Peyer's patch (tissue), 4 donors: ENCODE measurements at regions not wholly inside any gene's neighbourhood (a gene's known extent, or its start where the extent isn't known, plus 50 kb on each side); places are given as distances from the start of the nearest gene placed in this dataset.

Experiments
- DNase-seq, 3 donors: peaks; one replicate each; pipeline ENCODE4 v3.0.0-alpha.2; 2017 to 2019
- H3K27ac ChIP-seq, 4 donors: fragments of 200-600 bp; sonication (generic); one replicate each; pipeline ENCODE4 v1.5.1; 2016 to 2019
- H3K27me3 ChIP-seq, 2 donors: fragments of 200-600 bp; sonication (generic); one replicate each; pipeline ENCODE4 v1.5.1; 2019
- H3K36me3 ChIP-seq, 3 donors: fragments of 200-600 bp; sonication (generic); one replicate each; pipeline ENCODE4 v1.5.1; 2016 to 2019
- H3K4me1 ChIP-seq, 4 donors: fragments of 200-600 bp; sonication (generic); one replicate each; pipeline ENCODE4 v1.5.1; 2016 to 2019
- H3K4me3 ChIP-seq, 4 donors: fragments of 200-600 bp; sonication (generic); 1 replicate in 3 of 4; 2 replicates in 1 of 4; pipeline ENCODE4 v1.5.1; 2016 to 2019; ENCODE audit warnings: mild to moderate bottlenecking in 1 of 4
- H3K9me3 ChIP-seq, 4 donors: fragments of 200-600 bp; sonication (generic); one replicate each; pipeline ENCODE4 v1.5.1; 2016 to 2019; ENCODE audit warnings: mild to moderate bottlenecking in 1 of 4
- CTCF ChIP-seq, 6 experiments: fragments of 450-650 bp in 4 of 6; fragments of 200-600 bp in 2 of 6; sonication (generic) in 1 of 6; IDR thresholded peaks; one replicate each; pipeline ENCODE4 v1.5.1; 2017 to 2019; ENCODE audit warnings: antibody characterized with exemption in 6 of 6, mild to moderate bottlenecking in 3 of 6, moderate library complexity in 1 of 6
- POLR2A ChIP-seq, 2 donors: fragments of 450-650 bp; IDR thresholded peaks; one replicate each; pipeline ENCODE4 v1.5.1; 2017; ENCODE audit warnings: antibody characterized with exemption in 2 of 2, mild to moderate bottlenecking in 2 of 2, moderate library complexity in 2 of 2

- DNase-seq = no peak
- TF ChIP-seq POLR2A (IDR thresholded peaks at IDR 0.05) (no peak), CTCF (IDR thresholded peaks at IDR 0.05) (no peak)
- no peaks in the 10 kb centered on the region for H3K4me1 ChIP-seq
Measured at GRCh38 chr19:31432201-31432810, 83.1 kb upstream of the TSHZ3 start.

GRCh38 chr19:31436121-31436776 lies 87.0 kb upstream of the TSHZ3 start:
- DNase-seq = no peak
- TF ChIP-seq POLR2A (IDR thresholded peaks at IDR 0.05) = no peak
- TF ChIP-seq CTCF (IDR thresholded peaks at IDR 0.05) = no peak
- Histone ChIP-seq H3K4me3 (no peak overlapping the region), H3K36me3 (no peaks in the 10 kb centered on the region), H3K4me1 (no peaks in the 10 kb centered on the region), H3K27me3 (no peaks in the 10 kb centered on the region), H3K27ac (no peak overlapping the region), H3K9me3 (no peaks in the 10 kb centered on the region)

More at GRCh38 chr19:31432201-31432810, 83.1 kb upstream of the TSHZ3 start:
- H3K9me3 ChIP-seq = no peaks in the 10 kb centered on the region
- no peak overlapping the region for H3K4me3 ChIP-seq
- H3K27me3 ChIP-seq = no peaks in the 10 kb centered on the region
- no peak overlapping the region for H3K27ac ChIP-seq
- H3K36me3 ChIP-seq = no peaks in the 10 kb centered on the region

GRCh38 chr19:31438401-31439269 lies 89.4 kb upstream of the TSHZ3 start:
- H3K4me1 ChIP-seq = no peaks in the 10 kb centered on the region
- H3K9me3 ChIP-seq = no peaks in the 10 kb centered on the region
- TF ChIP-seq CTCF (IDR thresholded peaks at IDR 0.05) (no peak), POLR2A (IDR thresholded peaks at IDR 0.05) (no peak)
- H3K36me3 ChIP-seq = no peaks in the 10 kb centered on the region
- no peak for DNase-seq
- no peak overlapping the region for H3K4me3 ChIP-seq
- no peaks in the 10 kb centered on the region for H3K27me3 ChIP-seq
- no peak overlapping the region for H3K27ac ChIP-seq

- Histone ChIP-seq H3K27ac (no peak overlapping the region), H3K9me3 (no peaks in the 10 kb centered on the region), H3K4me3 (no peak overlapping the region), H3K36me3 (no peaks in the 10 kb centered on the region), H3K27me3 (no peaks in the 10 kb centered on the region), H3K4me1 (no peaks in the 10 kb centered on the region)
- TF ChIP-seq POLR2A (IDR thresholded peaks at IDR 0.05) = no peak
- no peak for TF ChIP-seq CTCF (IDR thresholded peaks at IDR 0.05)
- DNase-seq = no peak
Measured at GRCh38 chr19:31439270-31439573, 90.0 kb upstream of the TSHZ3 start.

- no peak overlapping the region for H3K4me3 ChIP-seq
- TF ChIP-seq POLR2A (IDR thresholded peaks at IDR 0.05) = no peak
- no peak for TF ChIP-seq CTCF (IDR thresholded peaks at IDR 0.05)
- DNase-seq = no peak
- no peaks in the 10 kb centered on the region for H3K9me3 ChIP-seq
- no peaks in the 10 kb centered on the region for H3K27me3 ChIP-seq
- no peak overlapping the region for H3K27ac ChIP-seq
- no peaks in the 10 kb centered on the region for H3K4me1 ChIP-seq
- H3K36me3 ChIP-seq = no peaks in the 10 kb centered on the region
Measured at GRCh38 chr19:31444931-31445330, 95.7 kb upstream of the TSHZ3 start.
